Esophagus muscularis mucosa (tissue), 4 donors: ENCODE measurements at regions not wholly inside any gene's neighbourhood (a gene's known extent, or its start where the extent isn't known, plus 50 kb on each side); places are given as distances from the start of the nearest gene placed in this dataset.

Source experiments
- DNase-seq: peaks from one replicate; pipeline ENCODE4 v3.0.0-alpha.2; 2017; ENCODE audit errors: extremely low spot score
- H3K27ac ChIP-seq, 4 donors: fragments of 200-600 bp; sonication (generic); replicated peaks in 1 of 4; 1 replicate in 3 of 4; 2 replicates in 1 of 4; pipeline ENCODE4 v1.5.1; 2016 to 2019; ENCODE audit warnings: mild to moderate bottlenecking in 1 of 4
- H3K27me3 ChIP-seq, 4 donors: fragments of 200-600 bp; sonication (generic); one replicate each; pipeline versions ENCODE4 v1.5.1 to v1.6.0; 2016 to 2019
- H3K36me3 ChIP-seq, 4 donors: fragments of 200-600 bp; sonication (generic); one replicate each; pipeline ENCODE4 v1.5.1; 2016 to 2019
- H3K4me1 ChIP-seq, 4 donors: fragments of 200-600 bp; sonication (generic); one replicate each; pipeline ENCODE4 v1.5.1; 2016 to 2019
- H3K4me3 ChIP-seq, 4 donors: fragments of 200-600 bp; sonication (generic); 1 replicate in 2 of 4; 2 replicates in 2 of 4; pipeline ENCODE4 v1.5.1; 2016 to 2019; ENCODE audit warnings: mild to moderate bottlenecking in 4 of 4, moderate library complexity in 1 of 4
- H3K9me3 ChIP-seq, 4 donors: fragments of 200-600 bp; sonication (generic); 1 replicate in 3 of 4; 2 replicates in 1 of 4; pipeline ENCODE4 v1.5.1; 2016 to 2019
- EP300 ChIP-seq: sonication (generic); formaldehyde crosslinking; IDR thresholded peaks from one replicate; pipeline ENCODE4 v1.6.1; 2017; ENCODE audit warnings: antibody characterized with exemption
- POLR2A ChIP-seq: fragments of 450-650 bp; IDR thresholded peaks from one replicate; pipeline ENCODE4 v1.6.1; 2017; ENCODE audit warnings: antibody characterized with exemption, moderate library complexity, mild to moderate bottlenecking, low read depth
- POLR2AphosphoS5 ChIP-seq, 2 donors: sonication (generic); formaldehyde crosslinking; IDR thresholded peaks; one replicate each; pipeline ENCODE4 v1.6.1; 2017; ENCODE audit warnings: antibody characterized with exemption in 2 of 2
- WGBS: methylation state at CpG from one replicate; pipeline ENCODE4 v1.1.5; 2018; 5-methylcytosine and 5-hydroxymethylcytosine counted together
- intact Hi-C: fragments of 100-400 bp; cut with DNase I; formaldehyde crosslinking; loops from one replicate; pipeline ENCODE4 v1.15.1; 2023
- TF ChIP-seq, protein P1 (sequence below), 3 experiments: fragments of 200-600 bp in 2 of 3; fragments of 450-650 bp in 1 of 3; sonication (generic) in 2 of 3; IDR thresholded peaks; one replicate each; pipeline ENCODE4 v1.5.1; 2017 to 2019; ENCODE audit warnings: antibody characterized with exemption in 3 of 3, mild to moderate bottlenecking in 2 of 3, moderate library complexity in 1 of 3

DNA sequence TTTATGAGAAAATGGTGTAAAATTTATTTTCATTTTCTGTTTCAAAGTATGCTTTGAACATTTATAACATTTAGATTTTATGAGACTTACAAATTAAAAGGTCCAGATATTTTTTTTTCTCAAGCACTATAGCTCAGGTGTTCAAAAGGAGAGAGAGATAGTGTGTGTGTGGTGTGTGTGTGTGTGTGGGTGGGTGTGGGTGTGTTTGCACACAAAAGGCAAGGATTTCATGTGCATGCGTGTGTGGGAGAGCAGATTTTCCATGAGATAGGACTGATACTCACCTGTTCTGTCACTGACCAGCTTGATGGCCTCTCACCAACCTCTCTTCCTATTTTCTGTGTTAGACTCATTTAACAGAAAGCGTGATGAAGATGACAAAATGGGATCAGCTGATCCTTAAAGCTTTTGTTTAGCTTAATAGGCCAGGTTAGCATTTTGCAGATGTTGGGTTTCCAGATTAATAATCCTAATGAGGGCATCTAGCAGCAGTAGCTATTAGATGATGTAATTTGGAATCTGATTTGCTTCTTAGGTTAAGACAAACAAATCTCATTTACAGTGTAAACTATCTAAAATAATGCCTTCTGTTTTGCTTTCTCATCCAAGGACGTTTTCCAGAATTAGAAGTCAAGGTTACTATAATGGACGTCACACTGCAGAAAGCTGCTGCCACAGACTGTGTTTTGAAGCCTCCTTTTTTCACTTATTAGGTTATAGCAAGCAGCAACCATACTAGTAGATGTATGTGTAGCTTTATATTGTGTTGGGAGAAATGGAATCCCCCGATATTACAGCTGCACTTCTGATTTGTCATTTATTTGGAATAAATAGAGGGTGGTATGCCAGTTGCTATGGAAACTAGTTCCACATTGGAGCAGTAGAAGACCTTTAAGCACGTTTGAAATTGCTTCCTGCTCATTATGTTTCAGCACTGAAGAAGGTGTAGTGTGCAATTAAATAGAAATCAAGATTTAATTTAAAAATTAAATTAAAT lies 355.6 kb downstream of the TAF11L14 start:
- Histone ChIP-seq H3K9me3 (no peaks in the 10 kb centered on the region), H3K36me3 (no peaks in the 10 kb centered on the region), H3K27ac (no peak overlapping the region), H3K4me3 (no peak overlapping the region), H3K4me1 (no peaks in the 10 kb centered on the region), H3K27me3 (no peaks in the 10 kb centered on the region)
- TF ChIP-seq POLR2A: no peak
- TF ChIP-seq EP300: no peak
- TF ChIP-seq POLR2AphosphoS5 (IDR thresholded peaks at IDR 0.05): no peak
- TF ChIP-seq, protein P1, sequence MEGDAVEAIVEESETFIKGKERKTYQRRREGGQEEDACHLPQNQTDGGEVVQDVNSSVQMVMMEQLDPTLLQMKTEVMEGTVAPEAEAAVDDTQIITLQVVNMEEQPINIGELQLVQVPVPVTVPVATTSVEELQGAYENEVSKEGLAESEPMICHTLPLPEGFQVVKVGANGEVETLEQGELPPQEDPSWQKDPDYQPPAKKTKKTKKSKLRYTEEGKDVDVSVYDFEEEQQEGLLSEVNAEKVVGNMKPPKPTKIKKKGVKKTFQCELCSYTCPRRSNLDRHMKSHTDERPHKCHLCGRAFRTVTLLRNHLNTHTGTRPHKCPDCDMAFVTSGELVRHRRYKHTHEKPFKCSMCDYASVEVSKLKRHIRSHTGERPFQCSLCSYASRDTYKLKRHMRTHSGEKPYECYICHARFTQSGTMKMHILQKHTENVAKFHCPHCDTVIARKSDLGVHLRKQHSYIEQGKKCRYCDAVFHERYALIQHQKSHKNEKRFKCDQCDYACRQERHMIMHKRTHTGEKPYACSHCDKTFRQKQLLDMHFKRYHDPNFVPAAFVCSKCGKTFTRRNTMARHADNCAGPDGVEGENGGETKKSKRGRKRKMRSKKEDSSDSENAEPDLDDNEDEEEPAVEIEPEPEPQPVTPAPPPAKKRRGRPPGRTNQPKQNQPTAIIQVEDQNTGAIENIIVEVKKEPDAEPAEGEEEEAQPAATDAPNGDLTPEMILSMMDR (IDR thresholded peaks at IDR 0.05): no peak
- no peak for DNase-seq
- 40% methylated on average over 6 of the region's 6 CpGs for WGBS
- intact Hi-C loops: no loop called here

- H3K4me3 ChIP-seq: no peak overlapping the region
- intact Hi-C loops: no loop called here
- 54% methylated on average over 2 of the region's 2 CpGs for WGBS
Measured at GRCh38 chr5:17991775-17992174, 357.5 kb downstream of the TAF11L14 start.

GRCh38 chr5:17992291-17992690 lies 358.0 kb downstream of the TAF11L14 start:
- Histone ChIP-seq H3K4me1 (no peaks in the 10 kb centered on the region), H3K27ac (no peak overlapping the region), H3K9me3 (no peaks in the 10 kb centered on the region), H3K36me3 (no peaks in the 10 kb centered on the region), H3K27me3 (no peaks in the 10 kb centered on the region), H3K4me3 (no peak overlapping the region)
- TF ChIP-seq EP300: no peak
- TF ChIP-seq, protein P1 (IDR thresholded peaks at IDR 0.05): no peak
- 49% methylated on average over 2 of the region's 2 CpGs for WGBS
- DNase-seq: no peak
- intact Hi-C loops: no loop called here

More at GRCh38 chr5:17991775-17992174, 357.5 kb downstream of the TAF11L14 start:
- TF ChIP-seq, protein P1 (IDR thresholded peaks at IDR 0.05): no peak
- no peak for TF ChIP-seq EP300
- Histone ChIP-seq H3K4me1 (no peaks in the 10 kb centered on the region), H3K27ac (no peak overlapping the region), H3K9me3 (no peaks in the 10 kb centered on the region), H3K27me3 (no peaks in the 10 kb centered on the region), H3K36me3 (no peaks in the 10 kb centered on the region)
- no peak for DNase-seq

DNA sequence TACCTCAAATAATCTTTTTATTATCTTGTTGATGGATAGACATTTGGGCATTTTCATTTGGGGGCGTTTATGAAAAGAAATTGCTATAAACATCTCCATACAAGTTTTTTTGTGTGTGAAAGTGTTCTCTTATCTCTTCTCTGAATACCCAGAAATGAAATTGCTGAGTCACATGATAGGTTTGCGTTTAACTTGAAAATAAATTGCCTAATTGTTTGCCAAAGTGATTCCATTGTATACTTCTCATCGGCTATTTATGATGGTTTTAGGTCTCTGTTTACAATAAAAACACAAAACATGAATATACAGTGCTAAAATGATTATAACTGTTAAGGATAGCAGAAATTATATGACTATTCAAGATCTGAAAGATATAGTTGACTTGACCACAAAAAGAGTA lies 361.7 kb downstream of the TAF11L14 start:
- no peaks in the 10 kb centered on the region for H3K27me3 ChIP-seq
- no peak for DNase-seq
- intact Hi-C loops: no loop called here
- no peak overlapping the region for H3K4me3 ChIP-seq
- no peaks in the 10 kb centered on the region for H3K36me3 ChIP-seq
- H3K27ac ChIP-seq: no peak overlapping the region
- H3K4me1 ChIP-seq: no peaks in the 10 kb centered on the region
- WGBS: 53% methylated on average over 3 of the region's 3 CpGs
- TF ChIP-seq, protein P1 (IDR thresholded peaks at IDR 0.05): no peak
- TF ChIP-seq POLR2A: no peak
- no peak for TF ChIP-seq POLR2AphosphoS5 (IDR thresholded peaks at IDR 0.05)
- no peaks in the 10 kb centered on the region for H3K9me3 ChIP-seq

DNA sequence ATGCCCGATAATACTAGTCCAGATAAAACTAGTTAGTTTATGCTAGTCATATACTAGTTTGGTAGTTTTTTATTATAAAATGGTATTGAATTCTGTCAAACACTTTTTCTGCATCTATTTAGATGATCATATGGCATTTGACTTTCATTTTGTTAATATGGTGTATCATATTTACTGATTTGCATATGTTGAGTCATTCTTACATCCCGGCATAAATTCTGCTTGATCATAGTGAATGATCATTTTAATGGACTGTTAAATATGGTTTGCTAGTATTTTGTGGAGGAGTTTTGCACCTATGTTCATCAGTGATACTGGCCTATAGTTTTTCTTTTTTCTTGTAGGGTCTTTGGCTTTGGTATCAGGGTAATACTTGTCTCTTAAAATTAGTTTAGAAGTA lies 365.6 kb downstream of the TAF11L14 start:
- H3K27ac ChIP-seq: no peak overlapping the region
- DNase-seq: no peak
- no peak overlapping the region for H3K4me3 ChIP-seq
- intact Hi-C loops: no loop called here
- H3K36me3 ChIP-seq: no peaks in the 10 kb centered on the region
- 85% methylated on average over 2 of the region's 2 CpGs for WGBS
- H3K27me3 ChIP-seq: no peaks in the 10 kb centered on the region
- H3K4me1 ChIP-seq: no peaks in the 10 kb centered on the region
- TF ChIP-seq POLR2A (no peak), EP300 (no peak), POLR2AphosphoS5 (IDR thresholded peaks at IDR 0.05) (no peak)
- TF ChIP-seq, protein P1 (IDR thresholded peaks at IDR 0.05): no peak
- no peaks in the 10 kb centered on the region for H3K9me3 ChIP-seq
